HG02763 (cell line): ENCODE measurements at regions not wholly inside any gene's neighbourhood (a gene's known extent, or its start where the extent isn't known, plus 50 kb on each side); places are given as distances from the start of the nearest gene placed in this dataset.

Experiments used
- ATAC-seq: cut with Tn5 transposase; IDR thresholded peaks from one replicate; pipeline ENCODE4 v1.9.1; 2021; ENCODE audit warnings: mild to moderate bottlenecking, moderate library complexity; ENCODE audit not compliant: unreplicated experiment

- ATAC-seq: no peak
These were observed 89.7 kb upstream of the ZNF507 start for GRCh38 chr19:32255536-32256295.

- ATAC-seq: no peak
These were observed 89.0 kb upstream of the ZNF507 start for GRCh38 chr19:32256341-32256975.

GRCh38 chr19:32257326-32258073 lies 87.9 kb upstream of the ZNF507 start:
- ATAC-seq: no peak

GRCh38 chr19:32258167-32258566 lies 87.2 kb upstream of the ZNF507 start:
- ATAC-seq: no peak

- ATAC-seq: no peak
These were observed 80.8 kb upstream of the ZNF507 start for GRCh38 chr19:32264568-32264967.

GRCh38 chr19:32265995-32266394 lies 79.4 kb upstream of the ZNF507 start:
- ATAC-seq: no peak

- no peak for ATAC-seq
These were observed 79.0 kb upstream of the ZNF507 start for GRCh38 chr19:32266460-32266859.

GRCh38 chr19:32268381-32268780 lies 77.0 kb upstream of the ZNF507 start:
- no peak for ATAC-seq

- ATAC-seq: no peak
These were observed 75.6 kb upstream of the ZNF507 start for GRCh38 chr19:32269831-32270230.

GRCh38 chr19:32273483-32273882 lies 71.9 kb upstream of the ZNF507 start:
- ATAC-seq: no peak

- no peak for ATAC-seq
These were observed 58.3 kb upstream of the ZNF507 start for GRCh38 chr19:32287086-32287485.

- ATAC-seq: no peak
These were observed 57.6 kb upstream of the ZNF507 start for GRCh38 chr19:32287811-32288227.

- ATAC-seq: no peak
These were observed 55.7 kb upstream of the ZNF507 start for GRCh38 chr19:32289566-32290210.

- ATAC-seq: no peak
These were observed 53.5 kb upstream of the ZNF507 start for GRCh38 chr19:32291876-32292275.

- ATAC-seq: no peak
These were observed 50.5 kb upstream of the ZNF507 start for GRCh38 chr19:32294871-32295438.
